ENCODE measurements at regions not wholly inside any gene's neighbourhood (a gene's known extent, or its start where the extent isn't known, plus 50 kb on each side); places are given as distances from the start of the nearest gene placed in this dataset.

GRCh38 chr13:30149248-30149647 lies 158.1 kb downstream of the KATNAL1 start:
- TF ChIP-seq CTCF (IDR thresholded peaks at IDR 0.05; ENCODE audit: extremely low read depth in 1 of 2, insufficient read depth in 1 of 2, low read depth in 1 of 2, low read length in 2 of 2) (no peak), POLR2AphosphoS5 (IDR thresholded peaks at IDR 0.05; ENCODE audit: insufficient read depth, low read depth, low read length) (no peak)
